CD4-positive, alpha-beta T cell (primary cell): ENCODE measurements at regions not wholly inside any gene's neighbourhood (a gene's known extent, or its start where the extent isn't known, plus 50 kb on each side); places are given as distances from the start of the nearest gene placed in this dataset.

Experiments used
- ATAC-seq: fragments of 200-7000 bp; cut with Tn5 transposase; one replicate; pipeline ENCODE4 v1.10.0; 2022; ENCODE audit warnings: mild to moderate bottlenecking; ENCODE audit not compliant: poor library complexity
- CTCF ChIA-PET: fragments of 350-600 bp; sonication (Branson Sonifier 250); formaldehyde crosslinking; loops from one replicate; lab custom pipeline; 2021; ENCODE audit warnings: antibody characterized with exemption, inconsistent platforms; lab: Charles Lee
- POLR2A ChIA-PET: fragments of 350-600 bp; sonication (Branson Sonifier 250); formaldehyde crosslinking; loops from one replicate; lab custom pipeline; 2021; ENCODE audit warnings: antibody characterized with exemption, inconsistent platforms; lab: Charles Lee
- DNase-seq, 14 experiments: peaks; one replicate each; pipeline ENCODE4 v3.0.0-alpha.2; 2013 to 2020; ENCODE audit warnings: mixed read lengths in 2 of 14
- H3K27ac ChIP-seq, 2 donors: one replicate each; pipeline versions ENCODE4 v1.5.1 to v1.7.0; 2013; ENCODE audit warnings: low read length in 2 of 2, low read depth in 1 of 2, mild to moderate bottlenecking in 1 of 2
- H3K27me3 ChIP-seq, 2 experiments: 1 replicate in 1 of 2; 2 replicates in 1 of 2; pipeline versions ENCODE4 v1.6.1 to v1.7.0; 2013; ENCODE audit warnings: low read length in 2 of 2, control low read depth in 1 of 2, mild to moderate bottlenecking in 1 of 2, moderate library complexity in 1 of 2; ENCODE audit not compliant: insufficient read depth in 2 of 2, control insufficient read depth in 1 of 2
- H3K36me3 ChIP-seq: one replicate; pipeline ENCODE4 v1.6.1; 2013; ENCODE audit warnings: low read length, control low read depth; ENCODE audit not compliant: insufficient read depth
- H3K4me1 ChIP-seq: one replicate; pipeline ENCODE4 v1.6.1; 2013; ENCODE audit warnings: low read length, control low read depth; ENCODE audit not compliant: insufficient read depth
- H3K4me3 ChIP-seq: one replicate; pipeline ENCODE4 v1.5.1; 2013; ENCODE audit warnings: mild to moderate bottlenecking, low read length, moderate library complexity
- H3K9me3 ChIP-seq, 2 experiments: 1 replicate in 1 of 2; 2 replicates in 1 of 2; pipeline versions ENCODE4 v1.6.1 to v1.7.0; 2013; ENCODE audit warnings: low read length in 2 of 2, mild to moderate bottlenecking in 2 of 2, control low read depth in 1 of 2, moderate library complexity in 1 of 2; ENCODE audit not compliant: control insufficient read depth in 1 of 2, insufficient read depth in 1 of 2
- H3K27ac Mint-ChIP-seq: one replicate; pipeline ENCODE4 v1.8.0; 2020; ENCODE audit warnings: mixed read lengths
- H3K27me3 Mint-ChIP-seq: one replicate; pipeline ENCODE4 v1.8.0; 2021; ENCODE audit warnings: mixed read lengths
- H3K36me3 Mint-ChIP-seq: one replicate; pipeline ENCODE4 v1.8.0; 2021; ENCODE audit warnings: low read depth, mixed read lengths
- H3K4me1 Mint-ChIP-seq: one replicate; pipeline ENCODE4 v1.8.0; 2021; ENCODE audit warnings: low read depth, mixed read lengths
- H3K4me3 Mint-ChIP-seq: one replicate; pipeline ENCODE4 v1.8.0; 2020; ENCODE audit warnings: mild to moderate bottlenecking, mixed read lengths
- H3K9me3 Mint-ChIP-seq: one replicate; pipeline ENCODE4 v1.8.0; 2020; ENCODE audit warnings: mixed read lengths
- intact Hi-C, 2 experiments: fragments of 100-400 bp; cut with DNase I in 1 of 2; cut with micrococcal nuclease in 1 of 2; formaldehyde crosslinking; loops; one replicate each; pipeline versions ENCODE4 v1.15.1 to v1.9.0; 2023 to 2025; cut with DNase I, micrococcal nuclease
- TF ChIP-seq, protein P1 (sequence below): fragments of 200-600 bp; IDR thresholded peaks from one replicate; pipeline ENCODE4 v1.8.0; 2022; ENCODE audit warnings: antibody characterized with exemption, mild to moderate bottlenecking

DNA sequence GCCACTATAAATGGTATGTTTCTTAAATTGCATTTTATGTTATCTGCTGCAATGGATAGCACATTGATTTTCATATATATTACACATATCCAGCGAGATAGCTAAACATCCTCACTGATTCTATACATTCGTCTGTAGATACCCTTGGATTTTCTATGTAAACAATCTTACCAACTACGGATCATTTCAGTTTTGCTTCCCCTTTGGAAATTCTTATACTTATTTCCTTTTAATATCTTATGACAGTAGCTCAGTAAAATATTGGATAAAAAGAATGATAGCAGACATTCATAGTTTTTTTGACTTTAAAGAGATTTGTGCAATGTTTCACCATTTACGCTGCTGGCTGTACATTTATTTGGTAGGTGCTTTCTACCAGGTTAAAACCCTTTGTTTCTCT, 254.9 kb downstream of the SYK start:
- DNase-seq (no peak), ATAC-seq (no peak)
- Mint-ChIP-seq H3K4me3 (no peak overlapping the region), H3K9me3 (no peaks in the 10 kb centered on the region), H3K27ac (no peak overlapping the region), H3K4me1 (no peaks in the 10 kb centered on the region), H3K27me3 (peaks cover 5% of the 10 kb centered on the region), H3K36me3 (no peaks in the 10 kb centered on the region)
- intact Hi-C loops, result no loop called here
- no peak overlapping the region for H3K27ac ChIP-seq
- TF ChIP-seq, protein P1, sequence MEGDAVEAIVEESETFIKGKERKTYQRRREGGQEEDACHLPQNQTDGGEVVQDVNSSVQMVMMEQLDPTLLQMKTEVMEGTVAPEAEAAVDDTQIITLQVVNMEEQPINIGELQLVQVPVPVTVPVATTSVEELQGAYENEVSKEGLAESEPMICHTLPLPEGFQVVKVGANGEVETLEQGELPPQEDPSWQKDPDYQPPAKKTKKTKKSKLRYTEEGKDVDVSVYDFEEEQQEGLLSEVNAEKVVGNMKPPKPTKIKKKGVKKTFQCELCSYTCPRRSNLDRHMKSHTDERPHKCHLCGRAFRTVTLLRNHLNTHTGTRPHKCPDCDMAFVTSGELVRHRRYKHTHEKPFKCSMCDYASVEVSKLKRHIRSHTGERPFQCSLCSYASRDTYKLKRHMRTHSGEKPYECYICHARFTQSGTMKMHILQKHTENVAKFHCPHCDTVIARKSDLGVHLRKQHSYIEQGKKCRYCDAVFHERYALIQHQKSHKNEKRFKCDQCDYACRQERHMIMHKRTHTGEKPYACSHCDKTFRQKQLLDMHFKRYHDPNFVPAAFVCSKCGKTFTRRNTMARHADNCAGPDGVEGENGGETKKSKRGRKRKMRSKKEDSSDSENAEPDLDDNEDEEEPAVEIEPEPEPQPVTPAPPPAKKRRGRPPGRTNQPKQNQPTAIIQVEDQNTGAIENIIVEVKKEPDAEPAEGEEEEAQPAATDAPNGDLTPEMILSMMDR, result no peak
- POLR2A ChIA-PET, result no interaction called here
- H3K9me3 ChIP-seq, result no peaks in the 10 kb centered on the region
- H3K4me1 ChIP-seq, result no peaks in the 10 kb centered on the region
- CTCF ChIA-PET, result no interaction called here
- no peaks in the 10 kb centered on the region for H3K27me3 ChIP-seq
- no peaks in the 10 kb centered on the region for H3K36me3 ChIP-seq
- no peak overlapping the region for H3K4me3 ChIP-seq

DNA sequence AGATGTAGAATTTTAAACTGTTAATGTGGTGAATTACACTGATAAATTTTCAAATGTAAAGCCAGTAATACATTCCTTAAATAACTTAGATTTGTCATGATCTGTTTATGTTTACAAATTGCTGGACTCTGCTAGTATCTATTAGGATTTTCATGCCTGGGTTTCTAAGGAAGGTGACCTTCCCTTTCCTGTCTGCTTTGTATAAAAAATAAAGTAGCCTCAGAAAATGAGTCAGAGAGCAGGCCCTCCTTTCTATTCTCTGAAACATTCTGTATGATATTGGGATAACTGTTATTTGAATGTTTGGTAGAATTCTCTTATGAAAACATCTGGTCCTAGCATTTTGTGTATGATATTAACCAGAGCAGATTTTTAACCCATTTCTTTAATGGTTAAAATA, 255.3 kb downstream of the SYK start:
- no peaks in the 10 kb centered on the region for H3K36me3 ChIP-seq
- no peaks in the 10 kb centered on the region for H3K9me3 Mint-ChIP-seq
- ChIA-PET CTCF (no interaction called here), POLR2A (no interaction called here)
- H3K4me1 ChIP-seq, result no peaks in the 10 kb centered on the region
- H3K27ac ChIP-seq, result no peak overlapping the region
- no peak overlapping the region for H3K4me3 Mint-ChIP-seq
- TF ChIP-seq, protein P1, result no peak
- H3K36me3 Mint-ChIP-seq, result no peaks in the 10 kb centered on the region
- no peaks in the 10 kb centered on the region for H3K4me1 Mint-ChIP-seq
- no peak overlapping the region for H3K4me3 ChIP-seq
- H3K9me3 ChIP-seq, result no peaks in the 10 kb centered on the region
- DNase-seq (no peak), ATAC-seq (no peak)
- intact Hi-C loops, result no loop called here
- no peaks in the 10 kb centered on the region for H3K27me3 ChIP-seq
- H3K27me3 Mint-ChIP-seq, result peaks cover 5% of the 10 kb centered on the region
- H3K27ac Mint-ChIP-seq, result no peak overlapping the region

GRCh38 chr9:91059713-91060112, 258.1 kb downstream of the SYK start:
- Mint-ChIP-seq H3K27me3 (peaks cover 5% of the 10 kb centered on the region), H3K4me1 (no peaks in the 10 kb centered on the region), H3K9me3 (no peaks in the 10 kb centered on the region), H3K36me3 (no peaks in the 10 kb centered on the region), H3K4me3 (no peak overlapping the region), H3K27ac (no peak overlapping the region)
- no peak for DNase-seq
- CTCF ChIA-PET, result no interaction called here
- H3K27ac ChIP-seq, result no peak overlapping the region
- H3K27me3 ChIP-seq, result no peaks in the 10 kb centered on the region
- TF ChIP-seq, protein P1, result no peak
- intact Hi-C loops, result no loop called here
- no peak overlapping the region for H3K4me3 ChIP-seq
- no peaks in the 10 kb centered on the region for H3K4me1 ChIP-seq
- no peak for ATAC-seq
- POLR2A ChIA-PET, result no interaction called here
- H3K9me3 ChIP-seq, result no peaks in the 10 kb centered on the region
- H3K36me3 ChIP-seq, result no peaks in the 10 kb centered on the region
